Activated CD4-positive, alpha-beta memory T cell treated with anti-CD3 and anti-CD28 coated beads, Interleukin-2, amount 10 ng/mL, durations not matched to agents 7 days and 5 days (primary cell): ENCODE measurements at regions not wholly inside any gene's neighbourhood (a gene's known extent, or its start where the extent isn't known, plus 50 kb on each side); places are given as distances from the start of the nearest gene placed in this dataset.

Experiments
- CTCF ChIA-PET: fragments of 350-600 bp; sonication (Branson Sonifier 250); formaldehyde crosslinking; loops from one replicate; lab custom pipeline; 2021; ENCODE audit warnings: antibody characterized with exemption, inconsistent platforms; lab: Charles Lee
- POLR2A ChIA-PET: fragments of 350-600 bp; sonication (Branson Sonifier 250); formaldehyde crosslinking; loops from one replicate; lab custom pipeline; 2021; ENCODE audit warnings: antibody characterized with exemption; lab: Charles Lee
- DNase-seq: peaks from one replicate; pipeline ENCODE4 v3.0.0-alpha.2; 2020
- H3K27ac Mint-ChIP-seq: one replicate; pipeline ENCODE4 v1.8.0; 2021; ENCODE audit warnings: mild to moderate bottlenecking, mixed read lengths
- H3K27me3 Mint-ChIP-seq: one replicate; pipeline ENCODE4 v1.8.0; 2021; ENCODE audit warnings: mixed read lengths
- H3K36me3 Mint-ChIP-seq: one replicate; pipeline ENCODE4 v1.8.0; 2021; ENCODE audit warnings: low read depth, mixed read lengths
- H3K4me1 Mint-ChIP-seq: one replicate; pipeline ENCODE4 v1.8.0; 2021; ENCODE audit warnings: mixed read lengths
- H3K4me3 Mint-ChIP-seq: one replicate; pipeline ENCODE4 v1.8.0; 2021; ENCODE audit warnings: mild to moderate bottlenecking, mixed read lengths
- H3K9me3 Mint-ChIP-seq: one replicate; pipeline ENCODE4 v1.8.0; 2021; ENCODE audit warnings: mixed read lengths

DNA sequence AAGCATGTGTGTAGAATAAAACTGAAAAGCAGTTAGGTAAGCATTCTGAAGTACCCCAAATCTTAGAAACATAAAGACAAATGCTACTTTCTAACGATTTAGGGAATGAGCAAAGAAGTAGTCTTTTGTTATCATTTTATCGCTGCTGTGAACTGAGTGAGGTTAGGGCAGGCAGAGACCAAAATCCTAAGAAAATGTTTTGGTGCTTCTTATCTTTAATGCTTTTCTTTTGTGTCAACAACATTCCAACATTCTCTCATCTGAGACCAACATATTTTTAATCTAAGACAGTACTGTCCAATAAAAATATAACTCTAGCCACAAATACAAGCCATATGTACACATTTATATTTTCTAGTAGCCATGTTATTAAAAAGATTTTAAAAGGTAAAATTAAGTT is 789.4 kb upstream of the PIK3C3 start:
- H3K27ac Mint-ChIP-seq = no peak overlapping the region
- H3K4me3 Mint-ChIP-seq = no peak overlapping the region
- H3K9me3 Mint-ChIP-seq = peaks cover 9% of the 10 kb centered on the region
- no peak for DNase-seq
- POLR2A ChIA-PET = no interaction called here
- no peaks in the 10 kb centered on the region for H3K4me1 Mint-ChIP-seq
- H3K27me3 Mint-ChIP-seq = no peaks in the 10 kb centered on the region
- H3K36me3 Mint-ChIP-seq = no peaks in the 10 kb centered on the region
- CTCF ChIA-PET = no interaction called here

DNA sequence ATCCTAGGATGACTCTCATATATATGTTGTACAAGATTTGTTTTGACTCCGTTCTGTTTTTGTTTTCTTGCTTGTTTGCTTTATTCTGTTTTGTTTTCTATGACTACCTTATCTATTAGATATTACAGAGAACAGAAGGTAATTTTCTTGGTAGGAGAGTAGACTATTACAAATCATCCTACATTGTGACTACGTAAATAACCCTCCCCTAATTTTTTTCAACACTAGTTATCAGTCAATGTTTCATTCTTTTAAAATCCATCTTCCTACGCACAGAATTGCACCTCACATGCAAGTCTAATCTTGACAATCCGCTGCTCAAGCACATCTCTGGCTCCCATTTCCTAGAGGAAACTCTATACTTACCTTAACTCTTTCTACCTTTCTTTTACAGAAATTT is 792.3 kb upstream of the PIK3C3 start:
- DNase-seq = no peak
- no peaks in the 10 kb centered on the region for H3K27me3 Mint-ChIP-seq
- no peaks in the 10 kb centered on the region for H3K4me1 Mint-ChIP-seq
- CTCF ChIA-PET = no interaction called here
- no peak overlapping the region for H3K27ac Mint-ChIP-seq
- no peaks in the 10 kb centered on the region for H3K36me3 Mint-ChIP-seq
- H3K9me3 Mint-ChIP-seq = peaks cover 9% of the 10 kb centered on the region
- POLR2A ChIA-PET = no interaction called here
- H3K4me3 Mint-ChIP-seq = no peak overlapping the region

DNA sequence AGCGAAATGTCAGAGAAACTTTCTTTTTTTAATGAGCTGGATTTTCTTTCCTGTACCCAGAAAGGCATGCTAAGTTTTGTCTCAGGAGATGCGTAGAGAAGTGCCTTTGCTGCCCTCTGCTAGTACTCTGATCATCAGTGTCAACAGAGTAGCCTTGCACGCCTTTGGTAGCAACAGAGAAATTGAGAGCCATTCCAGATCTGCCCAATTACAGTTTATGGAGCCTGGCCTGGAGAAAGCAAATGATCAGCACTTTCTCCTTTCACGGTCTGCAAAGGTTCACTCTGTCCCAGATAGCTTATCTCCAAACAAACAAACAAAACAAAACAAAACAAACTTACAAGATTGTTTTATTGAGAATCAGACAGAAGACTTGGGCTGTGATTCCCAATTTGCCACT is 792.8 kb upstream of the PIK3C3 start:
- H3K27me3 Mint-ChIP-seq = no peaks in the 10 kb centered on the region
- DNase-seq = no peak
- H3K9me3 Mint-ChIP-seq = peaks cover 9% of the 10 kb centered on the region
- H3K4me3 Mint-ChIP-seq = no peak overlapping the region
- no peaks in the 10 kb centered on the region for H3K4me1 Mint-ChIP-seq
- CTCF ChIA-PET = no interaction called here
- POLR2A ChIA-PET = no interaction called here
- H3K36me3 Mint-ChIP-seq = no peaks in the 10 kb centered on the region
- no peak overlapping the region for H3K27ac Mint-ChIP-seq

DNA sequence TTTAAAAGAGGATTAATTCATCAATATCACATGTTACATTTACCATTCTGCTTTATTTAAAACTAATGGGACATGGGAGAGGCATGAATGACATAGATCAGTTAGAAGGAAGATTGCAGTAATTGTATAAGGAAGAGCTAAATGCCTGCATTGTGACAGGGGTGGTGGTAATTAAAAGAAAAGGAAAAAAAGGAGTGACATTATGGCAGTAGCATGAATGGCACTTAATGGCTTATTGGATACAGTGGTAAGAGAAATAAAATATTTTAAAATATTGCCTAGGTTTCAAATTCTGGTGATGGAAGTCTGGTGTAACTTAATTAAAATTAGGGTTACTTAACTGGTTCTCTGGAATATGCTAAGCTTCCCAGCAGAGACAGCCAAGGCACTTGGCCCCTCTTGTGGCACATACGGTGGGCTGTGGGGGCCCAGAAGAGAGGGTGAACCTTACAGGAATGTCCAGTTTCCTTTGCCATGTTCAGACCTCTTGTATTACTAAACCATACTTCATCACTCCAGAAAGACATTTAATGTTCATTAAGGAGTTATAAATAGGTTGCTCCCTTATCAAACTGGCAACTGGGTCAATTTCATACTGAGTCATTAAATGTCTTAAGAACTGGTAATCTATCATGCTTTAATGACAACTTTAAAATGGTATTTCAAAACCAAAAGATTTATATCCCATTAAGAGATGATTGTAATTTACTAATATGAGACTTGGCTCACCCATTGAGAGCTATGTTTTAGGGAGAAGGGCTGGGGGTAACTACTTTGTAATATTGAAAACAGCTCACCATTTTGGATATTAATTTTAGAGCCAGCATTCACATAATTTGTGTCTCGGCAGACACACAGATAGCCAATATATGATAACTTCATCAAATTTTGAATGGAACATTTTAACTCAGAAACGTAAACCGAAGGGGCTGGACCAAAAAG is 798.9 kb upstream of the PIK3C3 start:
- no peaks in the 10 kb centered on the region for H3K36me3 Mint-ChIP-seq
- H3K4me1 Mint-ChIP-seq = no peaks in the 10 kb centered on the region
- no peak overlapping the region for H3K27ac Mint-ChIP-seq
- H3K27me3 Mint-ChIP-seq = no peaks in the 10 kb centered on the region
- H3K4me3 Mint-ChIP-seq = no peak overlapping the region
- peaks cover 6% of the 10 kb centered on the region for H3K9me3 Mint-ChIP-seq
- ChIA-PET CTCF (no interaction called here), POLR2A (no interaction called here)
- no peak for DNase-seq

DNA sequence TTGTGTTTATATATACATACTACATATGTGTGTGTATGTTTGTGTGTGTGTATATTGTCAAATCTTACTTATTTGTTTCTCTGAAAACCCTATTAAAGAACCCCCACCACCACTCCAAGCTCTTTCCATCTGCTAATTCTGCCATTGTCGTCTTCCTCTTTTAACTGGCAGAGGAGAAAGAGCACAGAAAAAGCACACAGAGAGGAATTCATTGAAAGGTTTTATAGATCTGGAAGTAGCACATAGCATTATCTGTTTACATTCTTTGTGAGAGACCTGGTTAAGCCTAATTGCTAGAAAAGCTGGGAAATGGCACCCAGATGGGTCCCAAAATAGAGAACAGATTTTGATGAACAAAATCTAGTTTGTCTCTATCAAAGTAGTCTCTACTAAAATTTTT is 800.0 kb upstream of the PIK3C3 start:
- Mint-ChIP-seq H3K36me3 (no peaks in the 10 kb centered on the region), H3K9me3 (peaks cover 10% of the 10 kb centered on the region), H3K27me3 (no peaks in the 10 kb centered on the region), H3K4me1 (no peaks in the 10 kb centered on the region), H3K27ac (no peak overlapping the region), H3K4me3 (no peak overlapping the region)
- no peak for DNase-seq
- ChIA-PET POLR2A (no interaction called here), CTCF (no interaction called here)

DNA sequence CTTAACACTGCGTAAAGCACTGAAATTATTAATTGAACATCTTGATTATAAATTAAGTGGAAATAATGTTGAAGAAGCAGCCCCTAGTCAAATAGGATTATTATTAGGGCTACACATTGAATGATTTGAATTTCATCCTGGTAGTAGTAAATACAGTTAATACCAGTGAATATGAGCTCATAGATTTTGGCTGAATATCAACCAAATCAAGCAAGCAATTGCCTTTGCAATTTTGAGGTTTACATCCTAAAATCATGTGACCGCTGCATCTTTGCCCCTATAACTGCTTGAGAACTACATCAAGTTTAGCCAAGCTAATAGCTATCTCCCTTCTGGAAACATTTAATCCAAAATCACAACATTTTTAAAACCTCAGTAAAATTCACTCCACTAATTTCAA is 801.2 kb upstream of the PIK3C3 start:
- no peaks in the 10 kb centered on the region for H3K36me3 Mint-ChIP-seq
- no peak for DNase-seq
- no peak overlapping the region for H3K4me3 Mint-ChIP-seq
- ChIA-PET CTCF (no interaction called here), POLR2A (no interaction called here)
- H3K4me1 Mint-ChIP-seq = no peaks in the 10 kb centered on the region
- H3K27me3 Mint-ChIP-seq = no peaks in the 10 kb centered on the region
- H3K9me3 Mint-ChIP-seq = peaks cover 10% of the 10 kb centered on the region
- H3K27ac Mint-ChIP-seq = no peak overlapping the region

DNA sequence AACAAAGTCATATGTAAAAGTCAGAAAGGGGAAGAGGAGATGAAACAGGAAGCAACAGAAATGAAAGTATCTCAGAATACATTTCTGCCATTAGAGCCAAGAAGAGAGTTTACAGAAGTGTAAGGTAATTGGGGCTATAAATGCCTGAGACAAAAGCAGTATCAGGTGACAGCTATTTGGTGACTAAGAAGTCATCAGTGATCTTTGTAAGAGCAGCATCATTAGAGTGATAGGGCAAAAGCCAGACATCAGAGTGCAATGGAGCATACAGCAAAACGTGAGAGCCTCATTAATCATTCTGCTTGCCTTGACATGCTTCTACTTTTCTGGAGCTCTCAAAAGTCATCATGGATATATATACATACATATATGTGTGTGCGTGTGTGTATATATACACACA is 804.7 kb upstream of the PIK3C3 start:
- H3K4me1 Mint-ChIP-seq = no peaks in the 10 kb centered on the region
- DNase-seq = no peak
- H3K4me3 Mint-ChIP-seq = no peak overlapping the region
- peaks cover 5% of the 10 kb centered on the region for H3K9me3 Mint-ChIP-seq
- ChIA-PET CTCF (no interaction called here), POLR2A (no interaction called here)
- no peaks in the 10 kb centered on the region for H3K36me3 Mint-ChIP-seq
- H3K27ac Mint-ChIP-seq = no peak overlapping the region
- H3K27me3 Mint-ChIP-seq = no peaks in the 10 kb centered on the region

DNA sequence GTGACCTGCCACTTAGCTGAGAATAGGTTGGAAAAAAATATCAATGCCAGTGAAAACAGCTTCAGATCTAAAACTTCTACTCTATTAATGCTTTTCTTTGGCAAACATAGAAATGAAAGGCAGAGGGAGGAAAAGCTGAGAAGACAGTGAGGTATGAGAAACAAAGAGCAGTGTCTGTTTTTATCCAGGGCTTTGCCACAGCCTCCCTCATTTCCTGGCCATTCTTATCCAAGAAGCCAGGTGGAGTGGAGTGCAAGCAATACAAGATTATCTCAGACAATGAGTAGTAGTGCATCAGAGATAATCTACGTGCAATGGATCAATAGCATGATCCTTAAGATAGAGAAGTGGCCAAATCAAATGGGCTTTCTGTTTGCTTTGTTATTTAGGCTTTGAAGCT is 808.7 kb upstream of the PIK3C3 start:
- Mint-ChIP-seq H3K36me3 (no peaks in the 10 kb centered on the region), H3K27me3 (no peaks in the 10 kb centered on the region), H3K4me3 (no peak overlapping the region), H3K27ac (no peak overlapping the region), H3K9me3 (peaks cover 8% of the 10 kb centered on the region), H3K4me1 (no peaks in the 10 kb centered on the region)
- CTCF ChIA-PET = no interaction called here
- POLR2A ChIA-PET = no interaction called here
- no peak for DNase-seq

DNA sequence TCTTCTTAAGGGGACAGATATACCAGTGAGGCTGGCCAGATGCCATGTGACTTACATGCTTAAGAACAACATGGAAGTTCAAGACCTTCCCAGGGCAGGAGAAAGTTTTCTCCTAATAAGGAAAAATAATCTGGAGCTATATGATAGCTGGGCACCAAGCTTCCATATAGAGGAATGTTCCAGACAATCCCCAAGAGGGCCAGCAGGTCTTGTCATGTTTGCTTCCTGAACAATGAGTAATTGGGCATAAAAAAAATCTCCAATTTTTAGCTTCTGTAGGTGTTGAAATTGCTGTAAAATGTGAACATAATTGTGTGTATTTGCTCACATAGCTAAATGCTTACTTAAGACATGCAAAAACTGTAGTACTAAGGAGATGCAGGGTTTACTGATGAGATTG is 809.5 kb upstream of the PIK3C3 start:
- DNase-seq = no peak
- Mint-ChIP-seq H3K27me3 (no peaks in the 10 kb centered on the region), H3K4me3 (no peak overlapping the region), H3K4me1 (no peaks in the 10 kb centered on the region), H3K9me3 (peaks cover 6% of the 10 kb centered on the region), H3K36me3 (no peaks in the 10 kb centered on the region), H3K27ac (no peak overlapping the region)
- POLR2A ChIA-PET = no interaction called here
- CTCF ChIA-PET = no interaction called here

DNA sequence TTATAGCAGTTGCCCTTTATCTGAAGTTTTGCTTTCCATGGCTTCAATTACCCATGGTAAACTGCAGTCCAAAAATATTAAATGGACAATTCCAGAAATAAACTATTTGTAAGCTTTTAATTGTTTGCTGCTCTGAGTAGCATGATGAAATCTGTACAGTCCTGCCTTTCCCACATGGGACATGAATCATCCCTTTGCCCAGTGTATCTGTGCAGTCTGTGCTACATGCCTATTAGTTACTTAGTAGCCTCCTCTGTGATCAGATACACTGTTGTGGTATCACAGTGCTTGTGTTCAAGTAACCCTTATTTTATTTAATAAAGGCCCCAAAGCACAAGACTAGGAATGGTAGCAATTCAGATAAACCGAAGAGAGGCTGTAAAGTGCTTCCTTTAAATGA is 810.6 kb upstream of the PIK3C3 start:
- Mint-ChIP-seq H3K27ac (no peak overlapping the region), H3K4me1 (no peaks in the 10 kb centered on the region), H3K9me3 (peaks cover 2% of the 10 kb centered on the region), H3K27me3 (no peaks in the 10 kb centered on the region), H3K4me3 (no peak overlapping the region), H3K36me3 (no peaks in the 10 kb centered on the region)
- CTCF ChIA-PET = no interaction called here
- POLR2A ChIA-PET = no interaction called here
- DNase-seq = no peak

DNA sequence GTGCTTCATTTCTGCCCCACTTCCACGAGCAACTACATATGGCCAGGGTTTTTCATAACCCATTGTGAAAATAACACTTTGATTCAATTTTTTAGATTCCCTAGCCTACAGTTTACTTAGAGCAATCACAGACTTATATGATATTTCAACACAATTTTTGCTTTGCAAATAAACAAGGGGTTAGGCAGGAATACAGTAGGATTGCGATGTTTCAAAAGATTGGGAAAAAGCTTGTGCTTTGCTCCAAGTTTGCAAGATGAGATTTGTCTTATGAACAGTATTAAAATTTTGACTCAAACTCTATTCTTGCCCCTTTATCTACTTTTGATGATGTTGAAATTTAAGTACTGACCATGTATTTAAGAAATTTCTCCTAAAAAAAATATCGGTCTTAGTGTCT is 814.5 kb upstream of the PIK3C3 start:
- Mint-ChIP-seq H3K4me3 (no peak overlapping the region), H3K36me3 (no peaks in the 10 kb centered on the region), H3K4me1 (no peaks in the 10 kb centered on the region), H3K27ac (no peak overlapping the region), H3K9me3 (peaks cover 6% of the 10 kb centered on the region), H3K27me3 (no peaks in the 10 kb centered on the region)
- no peak for DNase-seq
- ChIA-PET POLR2A (no interaction called here), CTCF (no interaction called here)

DNA sequence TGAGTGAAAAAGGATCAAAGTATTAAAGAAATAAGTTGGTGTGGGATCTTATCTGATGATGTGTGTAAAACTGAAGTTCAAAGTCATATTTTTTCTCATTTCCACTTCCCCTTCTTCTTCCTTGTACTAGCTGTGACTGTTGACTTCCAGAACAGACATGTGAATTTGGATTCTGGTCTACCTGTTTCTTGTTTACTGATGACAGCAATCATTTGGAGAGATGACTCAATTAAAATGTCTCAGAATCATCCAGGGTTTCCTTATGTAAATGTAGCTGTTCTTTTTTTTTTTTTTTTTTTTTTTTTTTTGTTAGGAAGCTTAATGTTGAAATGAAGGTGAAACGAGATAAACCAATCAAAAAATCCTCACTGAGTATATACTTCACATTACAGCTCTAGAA is 819.9 kb upstream of the PIK3C3 start:
- no peak for DNase-seq
- Mint-ChIP-seq H3K9me3 (peaks cover 11% of the 10 kb centered on the region), H3K36me3 (no peaks in the 10 kb centered on the region), H3K27me3 (no peaks in the 10 kb centered on the region), H3K4me1 (no peaks in the 10 kb centered on the region), H3K4me3 (no peak overlapping the region), H3K27ac (no peak overlapping the region)
- CTCF ChIA-PET = no interaction called here
- POLR2A ChIA-PET = no interaction called here

DNA sequence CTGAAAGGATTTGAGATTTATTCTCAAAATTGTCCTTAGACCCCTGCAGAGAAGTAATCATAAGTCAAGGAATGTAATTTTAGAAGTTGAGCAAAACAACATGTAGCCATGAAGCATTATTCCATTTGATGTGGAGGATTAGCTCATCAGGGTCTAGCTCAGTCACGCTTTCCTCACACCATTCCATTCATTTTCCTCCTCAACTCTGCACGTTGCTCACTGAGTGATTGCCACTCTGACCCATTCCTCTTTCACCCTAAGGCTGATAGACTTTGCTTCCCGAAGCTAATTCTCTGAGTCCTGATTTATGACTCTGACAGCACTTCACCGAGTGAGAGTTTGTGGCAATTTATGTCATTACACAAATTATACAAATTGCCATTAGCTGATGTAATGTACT is 820.6 kb upstream of the PIK3C3 start:
- Mint-ChIP-seq H3K36me3 (no peaks in the 10 kb centered on the region), H3K4me3 (no peak overlapping the region), H3K27ac (no peak overlapping the region), H3K27me3 (no peaks in the 10 kb centered on the region), H3K9me3 (peaks cover 11% of the 10 kb centered on the region), H3K4me1 (no peaks in the 10 kb centered on the region)
- ChIA-PET CTCF (no interaction called here), POLR2A (no interaction called here)
- DNase-seq = no peak

DNA sequence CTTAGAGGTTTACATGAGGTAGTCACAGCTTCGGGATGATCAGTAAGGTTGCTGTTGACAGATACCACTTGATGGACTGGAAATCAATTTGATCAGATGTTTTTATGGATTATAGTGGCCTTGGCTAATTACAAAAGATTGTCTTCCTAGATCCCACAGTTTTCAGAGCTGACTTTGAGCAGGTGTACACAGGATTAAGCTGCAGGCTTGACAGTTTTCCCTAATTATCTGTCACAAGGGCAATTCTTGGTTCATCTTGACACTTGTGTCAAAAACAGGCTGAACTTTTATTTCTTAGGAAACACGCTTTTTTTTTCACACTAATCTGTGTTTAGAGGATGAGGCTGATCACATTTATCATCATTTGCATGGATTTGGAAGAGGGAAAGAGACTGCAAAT is 824.0 kb upstream of the PIK3C3 start:
- no peak for DNase-seq
- Mint-ChIP-seq H3K27ac (no peak overlapping the region), H3K4me1 (no peaks in the 10 kb centered on the region), H3K36me3 (no peaks in the 10 kb centered on the region), H3K27me3 (no peaks in the 10 kb centered on the region), H3K4me3 (no peak overlapping the region), H3K9me3 (peaks cover 19% of the 10 kb centered on the region)
- POLR2A ChIA-PET = no interaction called here
- CTCF ChIA-PET = no interaction called here
